HL-60 (cell line): ENCODE measurements at regions not wholly inside any gene's neighbourhood (a gene's known extent, or its start where the extent isn't known, plus 50 kb on each side); places are given as distances from the start of the nearest gene placed in this dataset.
A peak's percentile ranks its signal among the peaks of the same experiment; 100 is the strongest.

Experiments
- DNase-seq, 2 experiments: peaks; one replicate each; pipeline ENCODE4 v3.0.0-alpha.2; 2010 to 2020; ENCODE audit warnings: low read depth in 1 of 2, low spot score in 1 of 2
- H3K27ac ChIP-seq: fragments of 250-450 bp; sonication (Bioruptor Pico); replicated peaks from 2 replicates; pipeline ENCODE4 v1.5.1; 2020; ENCODE audit warnings: mild to moderate bottlenecking, moderate library complexity
- H3K27me3 ChIP-seq: fragments of 250-450 bp; sonication (Bioruptor Pico); 2 replicates; pipeline ENCODE4 v1.5.1; 2021; ENCODE audit warnings: mild to moderate bottlenecking, moderate library complexity; ENCODE audit not compliant: insufficient read depth, poor library complexity, severe bottlenecking
- H3K4me3 ChIP-seq: replicated peaks from 2 replicates; pipeline ENCODE4 v1.5.1; 2011; ENCODE audit warnings: mild to moderate bottlenecking, control low read depth, low read length; ENCODE audit not compliant: insufficient read depth
- GABPA ChIP-seq: IDR thresholded peaks from 2 replicates; pipeline ENCODE4 v1.6.1; 2012; ENCODE audit warnings: low read depth
- POLR2AphosphoS5 ChIP-seq: IDR thresholded peaks from 2 replicates; pipeline ENCODE4 v1.6.1; 2012; ENCODE audit warnings: low read depth
- SPI1 ChIP-seq: IDR thresholded peaks from 2 replicates; pipeline ENCODE4 v1.6.1; 2012; ENCODE audit warnings: low read depth, mild to moderate bottlenecking, borderline replicate concordance
- TF ChIP-seq, protein P1 (sequence below): IDR thresholded peaks from 2 replicates; pipeline ENCODE4 v1.6.1; 2012; ENCODE audit warnings: low read depth; ENCODE audit not compliant: insufficient replicate concordance
- TF ChIP-seq, protein P2 (sequence below): IDR thresholded peaks from one replicate; pipeline ENCODE4 v1.5.1; 2011; ENCODE audit warnings: low read length, control low read depth, inconsistent platforms; ENCODE audit not compliant: insufficient read depth

DNA sequence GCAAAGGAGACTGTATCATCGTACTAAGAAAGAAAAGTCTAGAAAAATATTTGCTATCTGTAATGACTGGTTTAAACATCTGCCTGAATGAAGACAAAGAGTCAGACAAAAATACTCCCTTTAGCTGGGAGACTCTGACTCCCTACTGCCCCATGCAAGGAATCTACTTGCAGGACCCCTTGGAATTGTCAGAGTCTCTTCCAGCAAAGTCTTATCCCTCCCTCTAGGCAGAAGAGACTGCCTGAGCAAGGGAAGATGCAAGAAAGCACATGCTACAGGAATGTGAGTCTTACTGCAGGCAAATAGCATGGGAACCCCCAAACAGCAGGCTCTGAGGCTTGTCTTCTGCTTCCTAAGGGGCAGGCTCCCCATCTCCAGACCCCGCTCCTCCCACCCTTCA, 154.0 kb downstream of the KCNA5 start:
- Histone ChIP-seq H3K27me3 (no peaks in the 10 kb centered on the region), H3K27ac (no peak overlapping the region), H3K4me3 (no peak overlapping the region)
- DNase-seq: no peak
- TF ChIP-seq, protein P1, sequence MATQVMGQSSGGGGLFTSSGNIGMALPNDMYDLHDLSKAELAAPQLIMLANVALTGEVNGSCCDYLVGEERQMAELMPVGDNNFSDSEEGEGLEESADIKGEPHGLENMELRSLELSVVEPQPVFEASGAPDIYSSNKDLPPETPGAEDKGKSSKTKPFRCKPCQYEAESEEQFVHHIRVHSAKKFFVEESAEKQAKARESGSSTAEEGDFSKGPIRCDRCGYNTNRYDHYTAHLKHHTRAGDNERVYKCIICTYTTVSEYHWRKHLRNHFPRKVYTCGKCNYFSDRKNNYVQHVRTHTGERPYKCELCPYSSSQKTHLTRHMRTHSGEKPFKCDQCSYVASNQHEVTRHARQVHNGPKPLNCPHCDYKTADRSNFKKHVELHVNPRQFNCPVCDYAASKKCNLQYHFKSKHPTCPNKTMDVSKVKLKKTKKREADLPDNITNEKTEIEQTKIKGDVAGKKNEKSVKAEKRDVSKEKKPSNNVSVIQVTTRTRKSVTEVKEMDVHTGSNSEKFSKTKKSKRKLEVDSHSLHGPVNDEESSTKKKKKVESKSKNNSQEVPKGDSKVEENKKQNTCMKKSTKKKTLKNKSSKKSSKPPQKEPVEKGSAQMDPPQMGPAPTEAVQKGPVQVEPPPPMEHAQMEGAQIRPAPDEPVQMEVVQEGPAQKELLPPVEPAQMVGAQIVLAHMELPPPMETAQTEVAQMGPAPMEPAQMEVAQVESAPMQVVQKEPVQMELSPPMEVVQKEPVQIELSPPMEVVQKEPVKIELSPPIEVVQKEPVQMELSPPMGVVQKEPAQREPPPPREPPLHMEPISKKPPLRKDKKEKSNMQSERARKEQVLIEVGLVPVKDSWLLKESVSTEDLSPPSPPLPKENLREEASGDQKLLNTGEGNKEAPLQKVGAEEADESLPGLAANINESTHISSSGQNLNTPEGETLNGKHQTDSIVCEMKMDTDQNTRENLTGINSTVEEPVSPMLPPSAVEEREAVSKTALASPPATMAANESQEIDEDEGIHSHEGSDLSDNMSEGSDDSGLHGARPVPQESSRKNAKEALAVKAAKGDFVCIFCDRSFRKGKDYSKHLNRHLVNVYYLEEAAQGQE: no peak
- TF ChIP-seq POLR2AphosphoS5 (no peak), GABPA (no peak), SPI1 (no peak)
- TF ChIP-seq, protein P2, sequence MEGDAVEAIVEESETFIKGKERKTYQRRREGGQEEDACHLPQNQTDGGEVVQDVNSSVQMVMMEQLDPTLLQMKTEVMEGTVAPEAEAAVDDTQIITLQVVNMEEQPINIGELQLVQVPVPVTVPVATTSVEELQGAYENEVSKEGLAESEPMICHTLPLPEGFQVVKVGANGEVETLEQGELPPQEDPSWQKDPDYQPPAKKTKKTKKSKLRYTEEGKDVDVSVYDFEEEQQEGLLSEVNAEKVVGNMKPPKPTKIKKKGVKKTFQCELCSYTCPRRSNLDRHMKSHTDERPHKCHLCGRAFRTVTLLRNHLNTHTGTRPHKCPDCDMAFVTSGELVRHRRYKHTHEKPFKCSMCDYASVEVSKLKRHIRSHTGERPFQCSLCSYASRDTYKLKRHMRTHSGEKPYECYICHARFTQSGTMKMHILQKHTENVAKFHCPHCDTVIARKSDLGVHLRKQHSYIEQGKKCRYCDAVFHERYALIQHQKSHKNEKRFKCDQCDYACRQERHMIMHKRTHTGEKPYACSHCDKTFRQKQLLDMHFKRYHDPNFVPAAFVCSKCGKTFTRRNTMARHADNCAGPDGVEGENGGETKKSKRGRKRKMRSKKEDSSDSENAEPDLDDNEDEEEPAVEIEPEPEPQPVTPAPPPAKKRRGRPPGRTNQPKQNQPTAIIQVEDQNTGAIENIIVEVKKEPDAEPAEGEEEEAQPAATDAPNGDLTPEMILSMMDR: no peak

DNA sequence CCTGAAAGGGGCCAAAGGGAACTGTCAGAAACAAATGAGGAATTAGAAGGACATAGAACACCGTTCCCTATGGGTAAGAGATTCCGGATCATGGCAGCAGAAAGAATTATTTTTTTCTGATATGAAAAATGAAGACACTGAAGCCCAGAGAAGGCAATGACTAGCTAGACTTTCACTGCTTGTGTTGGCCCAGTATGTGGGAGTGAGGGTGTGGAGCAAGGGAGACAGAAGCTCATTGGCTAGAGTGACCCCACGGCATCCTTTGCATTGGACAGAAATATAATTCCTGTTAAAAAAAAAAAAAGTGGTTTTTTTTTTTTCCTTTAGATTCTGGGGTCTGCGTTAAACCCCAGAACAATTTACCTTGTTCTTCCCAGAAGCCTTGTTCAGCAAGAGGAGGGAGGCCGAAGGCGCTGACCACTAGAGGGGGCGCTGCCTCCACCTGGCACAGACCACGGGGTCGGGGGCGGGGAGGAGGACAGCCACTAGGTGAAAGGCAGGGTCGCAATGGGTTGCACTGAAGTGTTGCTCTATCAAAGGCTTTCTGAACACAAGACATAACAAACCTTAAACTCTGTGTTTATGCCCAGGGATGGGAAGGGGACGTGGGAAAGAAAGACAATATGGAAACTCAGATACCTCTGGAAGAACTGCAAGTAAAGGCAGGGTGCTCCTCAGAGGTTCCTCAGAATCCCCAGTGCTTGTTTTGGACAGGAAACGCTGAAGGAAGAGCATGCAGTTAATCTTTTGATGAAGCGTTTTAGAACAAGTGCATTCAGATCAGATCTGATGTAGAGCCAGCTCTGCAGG, 156.8 kb downstream of the KCNA5 start:
- peak in 1 of 2 experiments; percentile 5 for DNase-seq
- Histone ChIP-seq H3K4me3 (no peak overlapping the region), H3K27ac (no peak overlapping the region), H3K27me3 (no peaks in the 10 kb centered on the region)
- TF ChIP-seq, protein P2: peak; percentile 27
- TF ChIP-seq, protein P1: no peak
- TF ChIP-seq SPI1: no peak

DNA sequence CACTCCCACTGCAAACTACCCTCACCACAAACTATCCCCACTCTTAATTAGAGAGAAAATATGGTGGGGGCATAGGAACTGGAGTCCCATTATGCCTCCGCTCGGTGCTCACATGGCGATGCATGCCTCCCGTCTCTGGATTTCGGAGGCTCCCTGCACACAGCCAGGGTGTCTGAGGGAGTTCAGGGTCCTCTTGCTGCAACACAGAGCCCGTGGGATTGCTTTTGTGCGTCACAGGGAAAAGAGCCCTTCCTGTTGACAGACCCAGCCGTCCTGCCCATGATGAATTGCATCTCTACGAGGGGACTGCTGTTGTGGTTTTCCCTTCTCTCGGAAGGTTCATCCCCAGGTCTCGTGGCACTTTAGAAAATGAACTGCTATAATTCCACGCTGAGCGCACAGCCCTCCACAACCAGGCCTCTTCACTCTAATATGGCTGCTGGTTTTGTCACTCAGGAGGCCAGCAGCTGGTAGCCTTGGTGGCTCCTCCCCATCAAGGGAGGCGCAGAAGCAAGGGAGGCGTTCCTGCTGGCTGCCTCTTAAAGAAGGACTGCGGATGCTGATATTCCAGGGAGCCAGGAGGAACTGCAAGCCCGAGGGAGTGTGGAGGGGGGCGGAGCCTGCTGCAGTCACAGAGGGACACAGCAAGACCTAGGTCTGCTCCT, 158.0 kb downstream of the KCNA5 start:
- TF ChIP-seq, protein P1: no peak
- no peak for TF ChIP-seq GABPA
- TF ChIP-seq, protein P2: no peak
- no peak for TF ChIP-seq POLR2AphosphoS5
- TF ChIP-seq SPI1: no peak
- Histone ChIP-seq H3K27me3 (no peaks in the 10 kb centered on the region), H3K4me3 (no peak overlapping the region), H3K27ac (no peak overlapping the region)
- no peak for DNase-seq
